Epithelial cell of proximal tubule (primary cell): ENCODE measurements at regions not wholly inside any gene's neighbourhood (a gene's known extent, or its start where the extent isn't known, plus 50 kb on each side); places are given as distances from the start of the nearest gene placed in this dataset.

Source experiments
- DNase-seq: peaks from one replicate; pipeline ENCODE4 v3.0.0-alpha.2; 2011; ENCODE audit warnings: low read depth
- H3K4me3 ChIP-seq: 2 replicates; pipeline ENCODE4 v1.5.1; 2011; ENCODE audit warnings: low read depth, mild to moderate bottlenecking, low read length
- CTCF ChIP-seq: conservative IDR thresholded peaks from 2 replicates; pipeline ENCODE4 v1.5.1; 2012; ENCODE audit warnings: low read depth, mild to moderate bottlenecking, low read length

DNA sequence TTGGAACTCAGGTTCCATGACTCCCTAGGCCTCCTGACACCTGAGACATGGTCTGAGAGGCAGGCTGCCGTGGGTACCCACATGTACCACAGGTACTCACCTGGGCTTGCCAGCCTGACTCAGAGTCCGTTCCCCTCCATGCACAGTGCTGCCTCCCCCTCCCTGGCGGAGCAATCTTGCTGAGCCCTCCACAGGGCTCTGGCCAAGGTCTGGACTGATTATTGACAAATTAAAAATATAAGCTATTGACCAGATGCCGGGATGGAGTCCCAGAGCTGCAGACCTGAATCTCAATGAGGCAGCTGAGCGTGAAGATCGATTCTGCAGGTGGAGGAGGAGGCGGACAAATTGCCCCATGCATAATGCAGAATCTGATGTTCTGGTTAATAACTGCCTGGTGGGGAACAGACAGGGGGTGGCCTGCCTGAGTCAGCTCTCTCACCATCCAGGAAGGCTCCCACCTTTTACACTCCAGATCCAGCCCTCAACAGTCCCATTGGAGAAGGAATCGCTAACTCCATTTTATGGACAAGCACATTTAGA, 422.7 kb downstream of the MIAT start:
- DNase-seq: no peak
- TF ChIP-seq CTCF: no peak
- no peak overlapping the region for H3K4me3 ChIP-seq

DNA sequence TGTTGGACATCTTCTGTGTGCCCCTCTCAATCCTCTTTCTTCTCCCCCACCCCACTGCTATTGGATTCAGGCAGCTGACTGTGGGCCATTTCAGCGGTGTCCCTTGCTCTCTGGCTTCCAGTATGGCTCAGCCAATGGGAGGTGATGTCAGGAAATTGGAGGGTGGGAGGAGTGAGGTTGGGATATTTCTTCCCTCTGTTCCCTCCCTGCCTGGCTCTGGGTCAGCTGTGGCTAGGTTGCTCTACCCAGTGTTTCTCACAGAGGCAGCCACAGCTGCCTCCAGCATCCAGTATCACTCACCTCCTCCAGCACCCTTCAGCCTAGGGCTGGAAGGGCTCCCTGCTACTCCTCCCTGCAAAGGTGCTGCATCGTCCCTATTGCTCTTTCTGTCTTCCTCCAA, 423.5 kb downstream of the MIAT start:
- no peak for DNase-seq
- TF ChIP-seq CTCF: no peak
- H3K4me3 ChIP-seq: no peak overlapping the region

- DNase-seq: no peak
- H3K4me3 ChIP-seq: no peak overlapping the region
- TF ChIP-seq CTCF: no peak
These were observed 426.2 kb downstream of the MIAT start for GRCh38 chr22:27083610-27084009.

GRCh38 chr22:27084130-27084529, 426.7 kb downstream of the MIAT start:
- no peak overlapping the region for H3K4me3 ChIP-seq
- no peak for DNase-seq
- no peak for TF ChIP-seq CTCF

DNA sequence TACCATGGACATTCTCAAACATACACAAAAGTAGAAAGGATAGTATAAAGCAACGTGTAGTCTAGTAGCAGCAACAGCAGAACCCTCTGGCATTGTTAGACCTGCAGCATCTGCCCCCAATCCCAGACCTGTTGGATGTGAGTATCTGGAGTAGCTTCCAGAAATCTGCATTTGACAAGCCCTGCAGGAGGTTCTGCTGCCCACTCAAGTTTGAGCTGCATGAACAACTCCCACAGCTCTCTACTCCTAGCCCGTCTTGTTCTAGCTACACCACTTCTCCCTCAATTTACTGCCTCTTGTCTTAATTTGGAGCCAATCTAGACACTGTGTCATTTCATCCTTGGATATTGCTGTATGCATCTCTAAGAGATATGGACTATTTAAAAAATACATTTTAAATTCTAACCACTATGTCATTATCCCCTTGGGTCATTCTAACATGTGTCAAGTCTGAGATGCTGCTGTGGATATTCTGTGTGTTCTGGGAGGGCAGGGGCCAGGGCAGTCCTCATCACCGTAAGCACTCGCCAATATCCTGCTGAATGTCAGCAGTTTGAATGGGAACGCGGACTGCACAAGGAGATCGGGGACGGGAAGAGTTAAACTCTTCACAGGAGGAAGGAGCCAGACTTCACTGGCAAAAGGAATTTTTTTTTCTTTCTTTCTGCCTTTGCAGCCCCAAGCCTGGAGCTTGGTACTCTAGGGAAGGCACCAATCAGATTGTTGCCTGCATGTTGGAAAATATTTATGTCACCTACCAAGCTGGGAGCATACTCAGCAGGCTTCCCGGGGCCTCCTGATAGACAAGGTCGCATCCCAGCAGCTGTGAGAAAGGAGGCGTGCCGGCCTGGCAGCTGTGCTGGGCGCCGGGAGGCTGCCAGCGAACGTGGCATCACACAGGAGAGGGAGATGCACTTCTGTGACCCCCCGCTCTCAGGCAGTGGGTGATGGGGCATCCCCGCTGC, 429.0 kb downstream of the MIAT start:
- no peak overlapping the region for H3K4me3 ChIP-seq
- no peak for DNase-seq
- TF ChIP-seq CTCF: no peak

GRCh38 chr22:27087051-27087450, 429.7 kb downstream of the MIAT start:
- DNase-seq: no peak
- TF ChIP-seq CTCF: no peak
- H3K4me3 ChIP-seq: no peak overlapping the region
